WERI-Rb-1 (cell line): ENCODE measurements at regions not wholly inside any gene's neighbourhood (a gene's known extent, or its start where the extent isn't known, plus 50 kb on each side); places are given as distances from the start of the nearest gene placed in this dataset.

Experiments used
- DNase-seq: peaks from one replicate; pipeline ENCODE4 v3.0.0-alpha.2; 2020
- H3K27ac ChIP-seq: fragments of 250-450 bp; sonication (Bioruptor Pico); 2 replicates; pipeline ENCODE4 v1.5.1; 2020; ENCODE audit warnings: mild to moderate bottlenecking, moderate library complexity
- H3K27me3 ChIP-seq: fragments of 250-450 bp; sonication (Bioruptor Pico); 2 replicates; pipeline ENCODE4 v1.5.1; 2021; ENCODE audit warnings: mild to moderate bottlenecking, low read depth, moderate library complexity; ENCODE audit not compliant: insufficient read depth, severe bottlenecking
- H3K36me3 ChIP-seq: fragments of 250-450 bp; sonication (Bioruptor Pico); 2 replicates; pipeline ENCODE4 v1.5.1; 2020; ENCODE audit warnings: mild to moderate bottlenecking, moderate library complexity
- H3K4me3 ChIP-seq: 2 replicates; pipeline ENCODE4 v1.5.1; 2011; ENCODE audit warnings: low read depth, mild to moderate bottlenecking, control low read depth, low read length
- H3K9me3 ChIP-seq: fragments of 250-450 bp; sonication (Bioruptor Pico); 2 replicates; pipeline ENCODE4 v1.5.1; 2021; ENCODE audit warnings: mild to moderate bottlenecking, moderate library complexity; ENCODE audit not compliant: severe bottlenecking
- CTCF ChIP-seq: IDR thresholded peaks from 2 replicates; pipeline ENCODE4 v1.5.1; 2011; ENCODE audit warnings: low read depth, mild to moderate bottlenecking, control low read depth, inconsistent platforms, low read length

DNA sequence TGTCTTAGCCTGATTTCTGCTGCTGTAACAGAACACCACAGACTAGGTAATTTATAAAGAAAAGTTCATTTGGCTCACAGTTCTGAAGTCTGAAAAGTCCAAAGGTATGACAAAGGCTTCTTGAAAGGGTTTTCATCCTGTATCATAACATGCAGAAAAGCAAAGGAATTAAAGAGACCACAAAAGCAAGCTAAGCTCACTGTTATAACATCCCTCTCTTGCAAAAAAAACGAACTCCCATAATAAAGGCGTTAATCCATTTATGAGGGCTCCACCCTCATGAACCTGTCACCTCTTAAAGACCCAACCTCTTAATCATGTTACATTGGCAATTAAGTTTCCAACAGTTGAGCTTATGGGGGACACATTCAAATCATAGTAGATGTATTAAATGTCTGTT, 197.9 kb downstream of the PLOD2 start:
- Histone ChIP-seq H3K36me3 (no peaks in the 10 kb centered on the region), H3K27me3 (no peaks in the 10 kb centered on the region), H3K27ac (no peak overlapping the region), H3K4me3 (no peak overlapping the region), H3K9me3 (no peaks in the 10 kb centered on the region)
- DNase-seq, result no peak
- no peak for TF ChIP-seq CTCF

- H3K36me3 ChIP-seq, result no peaks in the 10 kb centered on the region
- DNase-seq, result no peak
- no peaks in the 10 kb centered on the region for H3K27me3 ChIP-seq
- no peaks in the 10 kb centered on the region for H3K9me3 ChIP-seq
- TF ChIP-seq CTCF, result no peak
- no peak overlapping the region for H3K4me3 ChIP-seq
- no peak overlapping the region for H3K27ac ChIP-seq
Observed at GRCh38 chr3:145967043-145967442, 193.9 kb downstream of the PLOD2 start.

- no peak for TF ChIP-seq CTCF
- DNase-seq, result no peak
- no peaks in the 10 kb centered on the region for H3K9me3 ChIP-seq
- H3K4me3 ChIP-seq, result no peak overlapping the region
- no peak overlapping the region for H3K27ac ChIP-seq
- no peaks in the 10 kb centered on the region for H3K36me3 ChIP-seq
- H3K27me3 ChIP-seq, result no peaks in the 10 kb centered on the region
Observed at GRCh38 chr3:145971186-145971585, 189.8 kb downstream of the PLOD2 start.

DNA sequence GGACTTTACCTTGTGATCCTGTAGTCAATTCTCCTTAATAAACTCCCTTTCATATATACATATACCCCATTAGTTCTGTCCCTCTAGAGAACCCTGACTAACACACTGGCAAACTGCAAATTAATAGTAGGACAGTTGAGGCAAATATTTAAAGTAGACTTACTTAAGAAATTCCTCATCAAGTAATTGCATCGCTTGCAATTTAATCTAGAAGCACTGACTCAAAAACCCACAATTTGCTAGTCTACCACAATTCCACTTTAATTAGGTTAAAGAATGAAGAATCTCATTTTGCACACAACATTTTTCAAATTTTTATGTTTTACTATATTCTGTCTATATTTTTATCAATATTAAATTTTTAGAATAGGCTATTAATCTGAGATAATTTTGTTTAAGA, 188.1 kb downstream of the PLOD2 start:
- Histone ChIP-seq H3K4me3 (no peak overlapping the region), H3K27me3 (no peaks in the 10 kb centered on the region), H3K9me3 (no peaks in the 10 kb centered on the region), H3K36me3 (no peaks in the 10 kb centered on the region), H3K27ac (no peak overlapping the region)
- DNase-seq, result no peak
- TF ChIP-seq CTCF, result no peak

- H3K27me3 ChIP-seq, result no peaks in the 10 kb centered on the region
- DNase-seq, result no peak
- no peak for TF ChIP-seq CTCF
- H3K9me3 ChIP-seq, result no peaks in the 10 kb centered on the region
- H3K4me3 ChIP-seq, result no peak overlapping the region
- H3K36me3 ChIP-seq, result no peaks in the 10 kb centered on the region
- no peak overlapping the region for H3K27ac ChIP-seq
Observed at GRCh38 chr3:145981056-145981455, 179.9 kb downstream of the PLOD2 start.

- Histone ChIP-seq H3K9me3 (no peaks in the 10 kb centered on the region), H3K36me3 (no peaks in the 10 kb centered on the region), H3K4me3 (no peak overlapping the region), H3K27me3 (no peaks in the 10 kb centered on the region), H3K27ac (no peak overlapping the region)
- no peak for DNase-seq
- no peak for TF ChIP-seq CTCF
Observed at GRCh38 chr3:145983101-145983500, 177.9 kb downstream of the PLOD2 start.
